SHP77 treated with DMSO at 0.1 percent for 48 hours (cell line): ENCODE measurements at regions not wholly inside any gene's neighbourhood (a gene's known extent, or its start where the extent isn't known, plus 50 kb on each side); places are given as distances from the start of the nearest gene placed in this dataset.
"Not testable (repeated sequence)": the region's sequence is repeated elsewhere in the genome, so short reads cannot be mapped to it uniquely, and the experiment has no call there.

Source experiments
- DNase-seq: peaks from one replicate; lab custom pipeline; 2025; lab: John Stamatoyannopoulos, UW

- not testable (repeated sequence) for DNase-seq
These were observed 1086.5 kb downstream of the TYW1 start for GRCh38 chr7:68082961-68083657.

DNA sequence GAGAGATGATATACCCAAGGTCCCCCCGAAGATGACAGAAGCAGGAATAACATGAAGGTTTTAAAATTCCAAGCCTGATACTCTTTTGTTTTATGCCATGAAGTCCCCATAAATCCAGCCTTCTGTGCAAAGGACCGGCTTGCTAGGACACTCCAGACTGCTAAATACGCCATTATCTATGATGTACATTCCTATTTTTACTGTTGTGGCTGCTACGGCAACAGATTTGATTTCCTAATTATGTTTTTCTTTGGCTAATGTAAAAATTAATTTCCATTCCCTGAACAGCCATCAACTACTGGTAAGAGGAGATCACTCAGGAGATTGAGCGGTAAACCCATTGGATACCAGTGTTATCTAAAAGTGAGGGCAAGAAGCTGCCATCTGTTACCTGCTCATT is 1090.8 kb downstream of the TYW1 start:
- no peak for DNase-seq

DNA sequence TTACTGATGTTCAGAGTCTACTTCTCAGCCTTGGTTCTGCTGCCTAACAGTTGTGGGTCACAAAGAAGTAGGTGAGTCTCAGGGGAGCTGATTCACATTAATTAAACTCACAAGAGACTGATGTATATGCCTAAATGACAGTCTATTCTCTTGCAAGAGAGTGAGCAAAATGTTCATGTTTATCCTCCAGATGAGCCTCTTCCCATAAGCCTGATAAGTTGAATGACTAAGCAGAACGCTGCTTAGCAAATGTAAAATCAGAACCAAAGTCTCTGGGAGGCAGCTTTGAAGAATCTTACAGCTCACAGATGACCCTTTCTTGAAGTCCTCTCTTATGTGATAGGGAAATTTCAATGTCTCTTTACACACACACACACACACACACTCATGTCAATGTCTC is 1092.2 kb downstream of the TYW1 start:
- DNase-seq = no peak

DNA sequence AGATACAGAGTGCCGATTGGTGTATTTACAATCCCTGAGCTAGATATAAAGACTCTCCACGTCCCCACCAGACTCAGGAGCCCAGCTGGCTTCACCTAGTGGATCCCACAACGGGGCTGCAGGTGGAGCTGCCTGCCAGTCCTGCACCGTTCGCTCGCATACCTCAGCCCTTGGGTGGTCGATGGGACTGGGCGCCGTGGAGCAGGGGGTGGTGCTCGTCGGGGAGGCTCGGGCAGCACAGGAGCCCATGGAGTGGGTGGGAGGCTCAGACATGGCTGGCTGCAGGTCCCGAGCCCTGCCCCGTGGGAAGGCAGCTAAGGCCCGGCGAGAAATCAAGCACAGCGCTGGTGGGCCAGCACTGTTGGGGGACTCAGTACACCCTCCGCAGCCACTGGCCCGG is 1093.6 kb downstream of the TYW1 start:
- DNase-seq = not testable (repeated sequence)

GRCh38 chr7:68103319-68103718 is 1106.7 kb downstream of the TYW1 start:
- DNase-seq = no peak

- DNase-seq = no peak
These were observed 1110.6 kb downstream of the TYW1 start for GRCh38 chr7:68107261-68107660.

- no peak for DNase-seq
These were observed 1111.3 kb downstream of the TYW1 start for GRCh38 chr7:68107968-68108367.

GRCh38 chr7:68109299-68109698 is 1112.7 kb downstream of the TYW1 start:
- no peak for DNase-seq

DNA sequence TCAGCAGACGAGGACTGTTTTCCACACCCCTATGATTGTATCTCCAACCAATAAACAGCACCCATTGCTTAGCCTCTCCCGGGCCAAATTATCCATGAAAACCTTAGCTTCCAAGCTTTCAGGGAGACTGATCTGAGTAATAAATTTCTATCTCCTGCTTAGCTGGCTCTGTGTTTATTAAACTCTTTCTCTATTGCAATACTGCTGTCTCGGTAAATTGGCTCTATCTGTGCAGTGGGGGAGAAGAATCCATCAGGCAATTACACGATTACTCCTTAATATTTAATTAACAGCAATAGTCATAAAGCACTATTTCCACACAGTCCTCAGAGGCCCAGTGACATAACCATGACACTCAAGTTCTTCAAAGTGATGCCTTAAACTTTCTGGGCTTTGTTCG is 1122.8 kb downstream of the TYW1 start:
- no peak for DNase-seq

DNA sequence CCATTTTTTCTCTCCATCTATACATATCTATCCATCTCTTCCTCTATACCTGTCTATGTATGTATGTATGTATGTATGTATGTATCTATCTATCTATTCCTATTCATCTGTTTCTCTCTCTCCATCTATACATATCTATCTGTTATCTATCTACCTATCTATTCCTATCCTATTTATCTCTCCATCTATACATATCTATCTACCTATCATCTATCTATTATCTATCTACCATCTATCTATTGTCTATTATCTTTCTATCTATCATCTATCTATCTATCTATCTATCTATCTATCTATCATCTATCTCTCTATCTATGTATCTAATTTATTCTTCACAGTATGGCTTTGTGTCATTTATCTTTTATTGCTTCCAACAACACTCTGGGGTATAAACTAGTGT is 1124.4 kb downstream of the TYW1 start:
- DNase-seq = no peak

GRCh38 chr7:68121655-68122054 is 1125.0 kb downstream of the TYW1 start:
- DNase-seq = no peak

GRCh38 chr7:68122801-68123200 is 1126.2 kb downstream of the TYW1 start:
- DNase-seq = no peak

GRCh38 chr7:68125168-68125567 is 1128.5 kb downstream of the TYW1 start:
- DNase-seq = no peak

DNA sequence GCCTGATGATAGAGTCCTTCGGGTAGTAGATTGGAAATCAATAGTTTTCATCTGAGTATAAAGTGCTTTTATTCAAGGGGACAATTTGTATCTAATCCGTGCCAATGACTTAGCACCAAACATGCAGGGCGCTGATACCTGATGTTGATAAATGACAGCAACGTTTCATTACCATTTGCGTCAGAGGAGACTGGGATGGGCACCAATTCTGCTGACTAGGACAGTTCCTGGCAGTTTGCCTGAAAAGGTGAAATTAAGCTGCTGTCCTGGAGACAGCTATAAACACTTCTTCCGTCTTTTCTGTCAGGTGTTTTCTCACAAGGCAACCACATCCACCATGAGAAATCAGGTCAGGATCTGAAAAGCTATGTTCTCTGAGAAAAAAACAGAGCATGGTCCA is 1136.4 kb downstream of the TYW1 start:
- no peak for DNase-seq

GRCh38 chr7:68143345-68143744 is 1146.7 kb downstream of the TYW1 start:
- no peak for DNase-seq

- DNase-seq = no peak
These were observed 1150.3 kb downstream of the TYW1 start for GRCh38 chr7:68146983-68147382.

DNA sequence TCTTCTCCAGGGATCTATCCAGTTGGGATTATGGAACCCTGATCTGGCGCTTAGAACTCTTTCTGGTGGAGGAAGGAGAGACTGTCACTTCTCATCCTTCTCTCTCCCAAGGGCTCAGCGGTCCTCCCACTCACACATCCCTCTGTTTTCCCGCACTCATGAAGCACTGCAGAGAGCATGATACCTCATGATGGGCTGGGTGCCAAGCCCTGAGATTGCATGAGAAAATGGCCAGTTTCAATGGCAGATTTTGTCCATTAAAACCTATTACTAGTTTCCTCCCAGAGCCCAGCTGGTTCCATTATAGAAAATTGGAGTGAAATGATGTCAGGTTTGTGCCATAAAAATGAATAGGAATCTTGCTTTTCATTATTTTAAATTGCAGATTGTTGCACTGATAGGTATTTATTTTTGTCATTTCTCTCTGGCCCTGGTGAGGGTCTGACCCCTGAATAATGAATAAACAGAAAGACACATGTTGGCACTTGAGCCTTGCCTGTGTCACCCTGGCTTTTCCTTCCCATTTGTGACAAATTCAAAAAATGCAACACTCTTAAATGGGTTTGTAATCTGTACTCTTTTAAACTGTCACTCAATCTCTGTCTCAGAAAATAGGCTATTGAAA is 1151.1 kb downstream of the TYW1 start:
- no peak for DNase-seq

DNA sequence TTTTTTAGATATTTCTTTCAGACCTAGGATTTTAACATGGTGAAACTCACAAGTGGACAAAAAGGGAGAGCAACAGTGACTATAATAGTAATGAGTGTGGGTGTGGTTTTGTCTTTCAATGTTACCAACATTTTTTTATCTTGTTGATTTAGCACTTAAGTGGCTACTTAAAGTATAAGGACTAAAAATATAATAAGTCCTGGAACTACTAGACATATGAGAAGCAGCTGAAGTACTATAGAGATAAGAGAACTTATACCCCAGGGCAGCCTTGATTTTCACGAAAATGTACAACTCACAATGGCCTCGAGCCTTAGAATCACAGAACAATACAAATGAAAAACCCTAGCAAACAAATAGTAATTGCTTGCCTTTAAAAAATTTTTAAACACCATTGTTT is 1151.8 kb downstream of the TYW1 start:
- no peak for DNase-seq

DNA sequence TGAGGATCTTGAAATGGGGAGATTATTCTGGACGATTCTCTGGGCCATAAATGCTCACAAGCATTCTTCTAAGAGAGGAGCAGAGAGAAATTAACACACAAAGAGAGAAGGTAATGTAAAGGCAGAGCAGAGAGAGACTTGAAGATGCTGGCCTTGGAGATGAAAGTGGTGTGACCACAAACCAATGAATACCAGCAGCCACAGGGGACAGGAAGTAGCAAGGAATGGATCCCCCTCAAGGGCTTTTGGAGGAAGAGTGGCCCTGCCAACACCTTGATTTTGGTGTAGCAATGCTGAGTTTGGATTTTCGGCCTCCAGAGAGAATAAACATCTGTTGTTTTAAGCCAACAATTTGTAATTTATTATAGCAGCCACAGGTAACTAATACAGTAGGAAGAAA is 1155.6 kb downstream of the TYW1 start:
- DNase-seq = no peak

- no peak for DNase-seq
These were observed 1159.0 kb downstream of the TYW1 start for GRCh38 chr7:68155676-68156075.

DNA sequence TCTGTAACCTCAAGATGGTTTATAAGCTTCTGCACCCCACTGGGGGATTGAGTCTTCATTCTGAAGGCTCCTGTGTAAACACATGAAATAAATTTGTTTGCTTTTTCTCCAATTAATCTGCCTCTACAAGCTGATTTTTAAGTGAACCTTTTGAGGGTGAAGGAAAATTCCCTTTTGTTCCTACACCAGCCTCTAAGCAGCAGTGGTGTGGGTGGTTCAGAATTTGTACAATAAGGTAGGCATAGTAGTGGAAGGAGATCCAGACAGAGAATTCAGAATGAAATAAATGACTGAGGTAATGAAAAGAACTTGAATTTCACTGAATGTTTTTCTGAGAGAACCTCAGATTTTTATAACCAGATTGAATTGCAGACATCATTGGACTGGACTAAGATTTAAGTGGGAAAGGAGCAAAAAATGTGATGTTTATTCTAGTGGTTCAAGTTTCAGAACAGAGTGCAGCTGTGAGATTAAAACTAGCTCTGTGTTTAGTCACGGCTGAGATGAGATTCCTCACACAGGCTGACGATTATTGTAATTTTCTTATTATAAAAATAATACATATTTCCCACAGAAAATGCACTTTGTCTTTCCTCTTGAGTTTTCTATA is 1162.2 kb downstream of the TYW1 start:
- no peak for DNase-seq

DNA sequence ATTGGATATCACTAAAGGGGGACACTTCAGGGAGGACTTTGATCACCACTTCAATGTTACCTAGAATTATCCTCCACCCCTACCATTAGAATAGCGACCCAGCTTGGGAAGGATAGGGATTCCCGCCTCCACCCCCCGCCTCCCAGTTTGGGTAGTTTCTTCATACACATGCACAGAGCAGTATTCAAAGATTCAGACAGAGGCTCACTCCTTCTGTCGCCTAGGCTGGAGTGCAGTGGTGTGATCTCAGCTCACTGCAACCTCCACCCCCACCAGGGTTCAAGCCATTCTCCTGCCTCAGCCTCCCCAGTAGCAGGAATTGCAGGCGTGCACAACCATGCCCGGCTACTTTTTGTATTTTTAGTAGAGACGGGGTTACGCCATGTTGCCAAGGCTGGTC is 1166.1 kb downstream of the TYW1 start:
- no peak for DNase-seq

DNA sequence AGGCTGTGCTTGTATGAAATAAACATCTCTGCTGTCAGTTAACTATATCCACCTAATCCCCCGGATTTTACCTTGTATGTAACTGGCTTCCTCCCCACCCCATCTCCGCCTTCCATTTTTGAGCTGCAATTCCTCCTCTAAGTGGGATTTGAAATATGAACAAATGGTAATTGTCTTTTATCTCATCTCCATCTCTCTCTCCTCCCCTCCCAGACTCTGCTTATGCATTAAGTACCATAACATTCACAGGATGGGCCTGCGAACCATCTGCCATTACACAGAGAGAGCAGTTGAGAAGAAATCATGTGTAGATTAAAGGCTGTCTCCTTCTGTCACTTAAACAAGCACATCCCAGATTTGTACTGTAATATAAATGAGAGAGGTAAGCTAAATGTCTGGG is 1169.9 kb downstream of the TYW1 start:
- DNase-seq = no peak

DNA sequence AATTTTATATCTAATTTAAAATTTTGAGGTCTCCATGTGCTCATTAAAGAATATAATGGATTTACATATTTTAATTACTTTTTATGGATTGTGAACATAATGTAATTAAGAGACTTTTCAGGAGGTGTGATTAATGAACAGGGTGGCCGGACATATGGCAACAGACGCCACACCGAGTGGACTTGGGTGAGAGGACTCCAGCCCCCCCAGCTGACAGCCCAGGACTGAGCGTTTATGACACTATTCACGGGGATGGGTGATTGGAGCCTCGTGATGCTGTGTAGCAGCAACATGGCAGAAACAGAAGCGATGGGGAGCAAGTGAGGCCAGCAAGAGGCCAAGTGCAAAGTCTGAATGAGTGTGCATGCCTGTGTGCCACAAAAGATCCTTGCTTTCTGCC is 1176.9 kb downstream of the TYW1 start:
- no peak for DNase-seq
